H9 (cell line): ENCODE measurements at regions not wholly inside any gene's neighbourhood (a gene's known extent, or its start where the extent isn't known, plus 50 kb on each side); places are given as distances from the start of the nearest gene placed in this dataset.

ENCODE experiments used
- DNase-seq: peaks from one replicate; pipeline ENCODE4 v3.0.0-alpha.2; 2017
- H2AFZ ChIP-seq: one replicate; pipeline ENCODE4 v1.6.1; 2013; ENCODE audit warnings: mild to moderate bottlenecking, low read length, control low read depth, moderate library complexity
- H2AK5ac ChIP-seq: 2 replicates; pipeline ENCODE4 v1.6.1; 2013; ENCODE audit warnings: low read length, control low read depth, mixed read lengths; ENCODE audit not compliant: insufficient read length
- H2BK120ac ChIP-seq: one replicate; pipeline ENCODE4 v1.6.1; 2013; ENCODE audit warnings: low read depth, mild to moderate bottlenecking, low read length, control low read depth, inconsistent platforms; ENCODE audit not compliant: poor library complexity, severe bottlenecking
- H2BK12ac ChIP-seq: 2 replicates; pipeline ENCODE4 v1.6.1; 2013; ENCODE audit warnings: low read length, control low read depth, mixed read lengths, low read depth; ENCODE audit not compliant: insufficient read length
- H2BK15ac ChIP-seq: 2 replicates; pipeline ENCODE4 v1.6.1; 2013; ENCODE audit warnings: low read depth, low read length, control low read depth
- H2BK20ac ChIP-seq: one replicate; pipeline ENCODE4 v1.6.1; 2013; ENCODE audit warnings: low read depth, mild to moderate bottlenecking, low read length, control low read depth, inconsistent platforms; ENCODE audit not compliant: poor library complexity, severe bottlenecking
- H2BK5ac ChIP-seq: 2 replicates; pipeline ENCODE4 v1.6.1; 2013; ENCODE audit warnings: low read length, control low read depth, mixed read lengths; ENCODE audit not compliant: insufficient read length
- H3K14ac ChIP-seq: 2 replicates; pipeline ENCODE4 v1.6.1; 2013; ENCODE audit warnings: low read length, control low read depth; ENCODE audit not compliant: insufficient read depth
- H3K18ac ChIP-seq: 2 replicates; pipeline ENCODE4 v1.6.1; 2013; ENCODE audit warnings: low read depth, mild to moderate bottlenecking, mixed read lengths, low read length, control low read depth; ENCODE audit not compliant: insufficient read length
- H3K23ac ChIP-seq: 2 replicates; pipeline ENCODE4 v1.6.1; 2013; ENCODE audit warnings: low read length, control low read depth, mixed read lengths, low read depth; ENCODE audit not compliant: insufficient read length
- H3K23me2 ChIP-seq: 2 replicates; pipeline ENCODE4 v1.6.1; 2013; ENCODE audit warnings: low read depth, mild to moderate bottlenecking, mixed read lengths, low read length, control low read depth; ENCODE audit not compliant: insufficient read length, poor library complexity, severe bottlenecking
- H3K27ac ChIP-seq: 2 replicates; pipeline ENCODE4 v1.5.1; 2013; ENCODE audit warnings: low read length, control low read depth, mixed read lengths, low read depth; ENCODE audit not compliant: insufficient read length
- H3K27me3 ChIP-seq: 2 replicates; pipeline ENCODE4 v1.6.1; 2013; ENCODE audit warnings: low read length, control low read depth, inconsistent platforms; ENCODE audit not compliant: insufficient read depth
- H3K4ac ChIP-seq: 2 replicates; pipeline ENCODE4 v1.6.1; 2013; ENCODE audit warnings: low read depth, mild to moderate bottlenecking, control low read depth, inconsistent platforms, low read length, moderate library complexity
- H3K4me1 ChIP-seq: 2 replicates; pipeline ENCODE4 v1.6.1; 2013; ENCODE audit warnings: low read length, control low read depth, inconsistent platforms; ENCODE audit not compliant: insufficient read depth
- H3K4me2 ChIP-seq: 2 replicates; pipeline ENCODE4 v1.6.1; 2013; ENCODE audit warnings: low read length, control low read depth, mixed read lengths; ENCODE audit not compliant: insufficient read length, insufficient read depth
- H3K56ac ChIP-seq: 2 replicates; pipeline ENCODE4 v1.6.1; 2013; ENCODE audit warnings: low read depth, mild to moderate bottlenecking, mixed read lengths, low read length, control low read depth; ENCODE audit not compliant: insufficient read length
- H3K79me1 ChIP-seq: 2 replicates; pipeline ENCODE4 v1.6.1; 2013; ENCODE audit warnings: low read depth, mild to moderate bottlenecking, moderate library complexity, low read length, control low read depth, inconsistent platforms; ENCODE audit not compliant: insufficient read depth, poor library complexity, severe bottlenecking
- H3K79me2 ChIP-seq: 2 replicates; pipeline ENCODE4 v1.6.1; 2013; ENCODE audit warnings: low read length, control low read depth, inconsistent platforms; ENCODE audit not compliant: insufficient read depth
- H3K9ac ChIP-seq: 2 replicates; pipeline ENCODE4 v1.6.1; 2013; ENCODE audit warnings: low read length, control low read depth, mixed read lengths; ENCODE audit not compliant: insufficient read length; ENCODE audit errors: extremely low read depth
- H3K9me3 ChIP-seq: one replicate; pipeline ENCODE4 v1.6.1; 2013; ENCODE audit warnings: low read depth, low read length, inconsistent platforms; ENCODE audit not compliant: control insufficient read depth
- H3T11ph ChIP-seq: one replicate; pipeline ENCODE4 v1.6.1; 2013; ENCODE audit warnings: mild to moderate bottlenecking, low read length, control low read depth, inconsistent platforms
- H4K20me1 ChIP-seq: one replicate; pipeline ENCODE4 v1.6.1; 2013; ENCODE audit not compliant: control insufficient read depth, insufficient read length, insufficient read depth
- H4K5ac ChIP-seq: 2 replicates; pipeline ENCODE4 v1.6.1; 2013; ENCODE audit warnings: low read depth, mild to moderate bottlenecking, mixed read lengths, low read length, control low read depth; ENCODE audit not compliant: insufficient read length
- H4K8ac ChIP-seq: replicated peaks from 2 replicates; pipeline ENCODE4 v1.6.1; 2013; ENCODE audit warnings: low read length, control low read depth, mixed read lengths, low read depth; ENCODE audit not compliant: insufficient read length
- H4K91ac ChIP-seq: 2 replicates; pipeline ENCODE4 v1.6.1; 2013; ENCODE audit warnings: low read depth, mild to moderate bottlenecking, moderate library complexity, mixed read lengths, low read length, control low read depth; ENCODE audit not compliant: insufficient read length
- H3K27ac Mint-ChIP-seq, 3 experiments: 2 replicates in 2 of 3; 3 replicates in 1 of 3; pipeline ENCODE4 v1.8.0; 2020 to 2021; ENCODE audit warnings: mixed read lengths in 3 of 3, mild to moderate bottlenecking in 1 of 3, moderate library complexity in 1 of 3
- H3K27me3 Mint-ChIP-seq: 2 replicates; pipeline ENCODE4 v1.8.0; 2021; ENCODE audit warnings: low read depth, mild to moderate bottlenecking, moderate library complexity, mixed read lengths
- H3K36me3 Mint-ChIP-seq, 3 experiments: 2 replicates in 2 of 3; 3 replicates in 1 of 3; pipeline ENCODE4 v1.8.0; 2020 to 2021; ENCODE audit warnings: low read depth in 3 of 3, mixed read lengths in 3 of 3; ENCODE audit not compliant: insufficient read depth in 1 of 3
- H3K4me1 Mint-ChIP-seq, 2 experiments: 2 replicates each; pipeline ENCODE4 v1.8.0; 2020; ENCODE audit warnings: mixed read lengths in 2 of 2
- H3K4me3 Mint-ChIP-seq, 2 experiments: 2 replicates in 1 of 2; 3 replicates in 1 of 2; pipeline ENCODE4 v1.8.0; 2020 to 2021; ENCODE audit warnings: mild to moderate bottlenecking in 2 of 2, mixed read lengths in 2 of 2, moderate library complexity in 1 of 2
- H3K9me3 Mint-ChIP-seq, 2 experiments: 2 replicates in 1 of 2; 3 replicates in 1 of 2; pipeline ENCODE4 v1.8.0; 2020; ENCODE audit warnings: mild to moderate bottlenecking in 2 of 2, mixed read lengths in 2 of 2, moderate library complexity in 1 of 2
- CTCF ChIP-seq: fragments of 200-600 bp; sonication (generic); conservative IDR thresholded peaks from 3 replicates; pipeline ENCODE4 v1.8.0; 2021; ENCODE audit warnings: antibody characterized with exemption, mild to moderate bottlenecking
- WGBS: extraction: QIAGEN DNeasy Blood & Tissue Kit; methylation state at CpG from one replicate; pipeline ENCODE4 v1.1.7; 2013; ENCODE audit warnings: missing lambda C conversion rate, low lambda C conversion rate, mixed read lengths; ENCODE audit not compliant: insufficient read length; ENCODE audit errors: extremely low coverage; 5-methylcytosine and 5-hydroxymethylcytosine counted together

GRCh38 chr7:155938129-155938528 is 125.9 kb upstream of the SHH start:
- no peak overlapping the region for H4K91ac ChIP-seq
- H3K14ac ChIP-seq, result no peak overlapping the region
- DNase-seq, result no peak
- no peak overlapping the region for H4K8ac ChIP-seq
- no peak overlapping the region for H3K56ac ChIP-seq
- H3K9ac ChIP-seq, result no peak overlapping the region
- TF ChIP-seq CTCF, result no peak
- H4K20me1 ChIP-seq, result no peaks in the 10 kb centered on the region
- no peak overlapping the region for H3K4me2 ChIP-seq
- no peak overlapping the region for H2AFZ ChIP-seq
- no CpG with 5 or more reads among the region's 2 CpGs for WGBS
- no peak overlapping the region for H2BK120ac ChIP-seq
- H3K4ac ChIP-seq, result no peak overlapping the region
- no peaks in the 10 kb centered on the region for H3K27me3 ChIP-seq
- H3K18ac ChIP-seq, result no peak overlapping the region
- H3K27me3 Mint-ChIP-seq, result peaks cover 20% of the 10 kb centered on the region
- H4K5ac ChIP-seq, result no peak overlapping the region
- H2BK12ac ChIP-seq, result no peak overlapping the region
- no peaks in the 10 kb centered on the region for H3K79me1 ChIP-seq
- no peak overlapping the region for H2BK5ac ChIP-seq
- no peak overlapping the region for H2AK5ac ChIP-seq
- no peak overlapping the region for H3T11ph ChIP-seq
- no peak overlapping the region for H3K23ac ChIP-seq
- H3K23me2 ChIP-seq, result no peaks in the 10 kb centered on the region
- H2BK15ac ChIP-seq, result no peak overlapping the region
- H3K27ac ChIP-seq, result no peak overlapping the region
- peaks cover 0 to 9% (median 2%) of the 10 kb centered on the region in 3 experiments; a peak in 4 of 7 replicates for H3K36me3 Mint-ChIP-seq
- H3K9me3 ChIP-seq, result no peaks in the 10 kb centered on the region
- H3K27ac Mint-ChIP-seq, result no peak overlapping the region
- H3K9me3 Mint-ChIP-seq, result peaks cover 27 to 33% of the 10 kb centered on the region in 2 experiments
- no peaks in the 10 kb centered on the region for H3K79me2 ChIP-seq
- H3K4me1 Mint-ChIP-seq, result no peaks in the 10 kb centered on the region
- H2BK20ac ChIP-seq, result no peak overlapping the region
- H3K4me3 Mint-ChIP-seq, result no peak overlapping the region
- H3K4me1 ChIP-seq, result no peaks in the 10 kb centered on the region
